NB4 (cell line): ENCODE measurements at regions not wholly inside any gene's neighbourhood (a gene's known extent, or its start where the extent isn't known, plus 50 kb on each side); places are given as distances from the start of the nearest gene placed in this dataset.
"Not testable (repeated sequence)": the region's sequence is repeated elsewhere in the genome, so short reads cannot be mapped to it uniquely, and the experiment has no call there.

Experiments
- MYC ChIP-seq: IDR thresholded peaks from 2 replicates; pipeline ENCODE4 v1.6.1; 2011; ENCODE audit warnings: low read depth, low read length
- POLR2A ChIP-seq: IDR thresholded peaks from 2 replicates; pipeline ENCODE4 v1.6.1; 2011; ENCODE audit warnings: mild to moderate bottlenecking; ENCODE audit not compliant: insufficient read length; ENCODE audit errors: extremely low read depth
- TF ChIP-seq, protein P1 (sequence below): IDR thresholded peaks from one replicate; pipeline ENCODE4 v1.5.1; 2012; ENCODE audit warnings: low read depth, low read length

GRCh38 chr4:159030297-159030696, 72.6 kb upstream of the RAPGEF2 start:
- TF ChIP-seq POLR2A, MYC: not testable (repeated sequence)
- TF ChIP-seq, protein P1, sequence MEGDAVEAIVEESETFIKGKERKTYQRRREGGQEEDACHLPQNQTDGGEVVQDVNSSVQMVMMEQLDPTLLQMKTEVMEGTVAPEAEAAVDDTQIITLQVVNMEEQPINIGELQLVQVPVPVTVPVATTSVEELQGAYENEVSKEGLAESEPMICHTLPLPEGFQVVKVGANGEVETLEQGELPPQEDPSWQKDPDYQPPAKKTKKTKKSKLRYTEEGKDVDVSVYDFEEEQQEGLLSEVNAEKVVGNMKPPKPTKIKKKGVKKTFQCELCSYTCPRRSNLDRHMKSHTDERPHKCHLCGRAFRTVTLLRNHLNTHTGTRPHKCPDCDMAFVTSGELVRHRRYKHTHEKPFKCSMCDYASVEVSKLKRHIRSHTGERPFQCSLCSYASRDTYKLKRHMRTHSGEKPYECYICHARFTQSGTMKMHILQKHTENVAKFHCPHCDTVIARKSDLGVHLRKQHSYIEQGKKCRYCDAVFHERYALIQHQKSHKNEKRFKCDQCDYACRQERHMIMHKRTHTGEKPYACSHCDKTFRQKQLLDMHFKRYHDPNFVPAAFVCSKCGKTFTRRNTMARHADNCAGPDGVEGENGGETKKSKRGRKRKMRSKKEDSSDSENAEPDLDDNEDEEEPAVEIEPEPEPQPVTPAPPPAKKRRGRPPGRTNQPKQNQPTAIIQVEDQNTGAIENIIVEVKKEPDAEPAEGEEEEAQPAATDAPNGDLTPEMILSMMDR, result not testable (repeated sequence)
